NCI-H128 (cell line): ENCODE measurements at regions not wholly inside any gene's neighbourhood (a gene's known extent, or its start where the extent isn't known, plus 50 kb on each side); places are given as distances from the start of the nearest gene placed in this dataset.
"Not testable (repeated sequence)": the region's sequence is repeated elsewhere in the genome, so short reads cannot be mapped to it uniquely, and the experiment has no call there.

Experiments used
- DNase-seq: peaks from one replicate; lab custom pipeline; 2025; ENCODE audit not compliant: unreplicated experiment; lab: John Stamatoyannopoulos, UW

DNA sequence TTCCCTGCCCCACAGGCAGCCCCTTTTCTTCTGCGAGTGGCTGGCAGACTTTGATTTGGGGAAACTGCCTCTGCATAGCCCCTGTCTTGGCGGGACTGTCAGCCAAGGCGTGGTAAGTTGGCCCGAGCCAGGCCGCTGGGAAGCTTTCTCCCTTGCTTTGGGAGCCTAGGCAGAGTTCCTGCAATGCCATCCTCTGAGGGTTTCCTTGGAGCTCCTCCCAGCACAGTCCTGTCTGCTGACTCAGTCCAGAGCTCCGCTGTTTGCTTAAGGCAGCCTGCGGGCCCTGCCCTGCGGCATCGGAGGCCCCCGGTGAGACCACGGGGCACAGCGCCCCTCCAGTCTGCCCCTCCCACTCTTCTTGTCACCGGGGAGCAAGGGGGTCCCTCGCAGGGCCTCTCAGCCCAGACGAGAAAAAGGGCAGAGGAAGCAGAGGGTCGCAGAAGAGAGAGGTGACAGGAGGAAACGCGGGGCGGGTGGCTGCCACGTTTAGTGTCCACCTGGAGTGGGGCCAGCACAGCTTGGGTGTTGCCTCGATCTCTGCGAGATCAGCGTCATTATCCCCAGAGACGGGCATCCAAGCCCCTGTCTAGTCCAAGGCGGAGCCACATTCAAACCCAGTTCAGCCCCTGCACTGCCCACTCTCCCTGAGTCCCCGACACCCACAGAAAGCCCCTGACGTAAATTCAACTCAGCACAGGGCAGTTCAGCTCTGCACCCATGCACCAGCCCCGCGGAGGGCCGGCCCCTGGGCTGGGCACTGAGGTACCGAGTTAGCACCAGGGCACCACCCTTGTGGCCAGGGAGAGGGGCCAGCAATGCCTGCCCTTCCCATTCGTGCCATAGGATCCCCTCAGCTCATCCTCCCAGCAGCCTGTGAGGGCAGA is 59.0 kb upstream of the CHST15 start:
- DNase-seq: no peak

DNA sequence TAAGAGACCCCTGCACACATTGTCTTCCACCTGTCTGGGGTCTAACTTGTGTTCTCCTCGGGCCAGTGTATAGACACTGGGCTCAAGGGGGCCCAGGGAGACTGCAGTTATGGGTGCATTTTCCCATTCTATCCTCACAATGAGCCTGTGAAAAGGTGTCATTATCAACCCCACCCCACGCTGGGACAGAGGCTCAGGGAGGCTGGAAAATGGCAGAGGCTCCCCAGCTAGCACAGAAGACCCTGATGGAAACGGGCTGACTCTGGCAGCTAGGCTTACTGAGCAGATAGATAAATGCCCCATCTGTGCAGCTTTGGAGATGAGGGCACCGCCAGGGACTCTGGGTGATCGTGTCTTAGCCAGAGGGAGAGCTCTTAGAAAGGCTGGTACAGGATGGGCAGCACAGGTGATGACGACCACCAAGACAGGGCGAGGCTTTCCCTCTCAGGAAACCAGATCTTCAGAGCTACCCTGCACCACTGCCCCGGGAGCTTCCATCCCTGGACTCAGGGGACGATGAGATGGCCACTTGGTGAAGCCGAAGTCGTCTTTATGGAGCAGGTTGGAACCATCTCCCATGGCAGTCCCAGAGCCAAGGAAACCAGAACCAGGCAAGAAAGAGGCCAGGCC is 58.2 kb upstream of the CHST15 start:
- no peak for DNase-seq

DNA sequence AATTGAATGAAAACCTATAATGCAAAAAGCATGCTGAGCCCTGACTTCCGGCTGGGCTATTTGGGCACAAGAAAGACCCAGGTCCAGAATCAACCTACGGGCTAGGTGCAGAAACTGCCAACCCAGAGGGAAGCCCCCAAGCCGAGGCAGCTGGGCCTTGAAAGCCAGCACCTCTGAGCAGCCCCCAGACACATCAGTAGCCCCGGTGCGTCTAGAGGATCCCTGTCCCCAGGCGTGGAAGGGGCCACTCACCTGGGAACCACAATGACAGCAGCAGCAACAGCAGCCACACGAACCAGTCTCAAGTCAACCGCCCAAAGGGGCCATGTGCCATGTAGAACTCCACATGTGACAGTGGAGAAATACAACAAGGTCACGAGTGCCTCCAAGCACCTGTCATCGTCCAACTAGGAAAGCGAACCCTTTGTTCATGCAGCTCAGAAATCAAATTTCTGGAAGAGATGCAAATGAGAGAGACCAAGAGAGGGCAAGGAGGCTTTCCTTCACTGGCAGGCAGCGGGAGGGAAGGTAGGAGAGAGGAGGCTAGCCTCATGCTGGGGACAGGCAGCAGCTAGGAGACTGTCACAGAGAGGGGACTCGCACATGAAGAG is 57.5 kb upstream of the CHST15 start:
- DNase-seq: no peak

DNA sequence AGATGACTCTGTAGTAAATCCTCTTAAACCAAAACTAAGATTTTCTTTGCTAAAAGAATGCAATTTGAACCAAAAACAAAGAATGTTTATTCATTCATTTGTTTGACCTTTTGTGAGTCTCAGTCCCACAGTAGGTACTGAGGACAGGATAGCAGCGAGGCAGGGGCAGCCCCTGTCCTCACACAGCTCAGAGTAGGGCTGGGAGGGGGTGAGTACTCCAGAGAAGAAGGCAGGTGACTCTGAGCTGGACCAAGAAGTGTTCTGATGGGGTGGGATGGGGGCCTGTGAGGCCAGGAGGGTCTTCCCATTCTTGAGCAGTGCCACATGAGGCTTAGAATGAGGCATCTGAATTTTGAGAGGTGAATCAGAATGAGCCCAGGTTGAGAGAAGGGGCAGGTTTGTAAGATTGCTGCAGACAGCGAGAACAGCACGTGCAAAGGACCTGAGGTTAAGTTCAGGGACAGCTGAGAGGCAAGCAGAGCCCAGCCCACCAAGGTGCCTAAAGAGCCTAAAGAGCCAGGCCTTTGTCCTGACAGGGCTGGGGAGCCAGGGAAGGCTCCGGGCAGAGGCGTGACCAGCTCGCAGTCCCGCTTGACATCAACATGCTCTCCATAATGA is 56.9 kb upstream of the CHST15 start:
- no peak for DNase-seq

DNA sequence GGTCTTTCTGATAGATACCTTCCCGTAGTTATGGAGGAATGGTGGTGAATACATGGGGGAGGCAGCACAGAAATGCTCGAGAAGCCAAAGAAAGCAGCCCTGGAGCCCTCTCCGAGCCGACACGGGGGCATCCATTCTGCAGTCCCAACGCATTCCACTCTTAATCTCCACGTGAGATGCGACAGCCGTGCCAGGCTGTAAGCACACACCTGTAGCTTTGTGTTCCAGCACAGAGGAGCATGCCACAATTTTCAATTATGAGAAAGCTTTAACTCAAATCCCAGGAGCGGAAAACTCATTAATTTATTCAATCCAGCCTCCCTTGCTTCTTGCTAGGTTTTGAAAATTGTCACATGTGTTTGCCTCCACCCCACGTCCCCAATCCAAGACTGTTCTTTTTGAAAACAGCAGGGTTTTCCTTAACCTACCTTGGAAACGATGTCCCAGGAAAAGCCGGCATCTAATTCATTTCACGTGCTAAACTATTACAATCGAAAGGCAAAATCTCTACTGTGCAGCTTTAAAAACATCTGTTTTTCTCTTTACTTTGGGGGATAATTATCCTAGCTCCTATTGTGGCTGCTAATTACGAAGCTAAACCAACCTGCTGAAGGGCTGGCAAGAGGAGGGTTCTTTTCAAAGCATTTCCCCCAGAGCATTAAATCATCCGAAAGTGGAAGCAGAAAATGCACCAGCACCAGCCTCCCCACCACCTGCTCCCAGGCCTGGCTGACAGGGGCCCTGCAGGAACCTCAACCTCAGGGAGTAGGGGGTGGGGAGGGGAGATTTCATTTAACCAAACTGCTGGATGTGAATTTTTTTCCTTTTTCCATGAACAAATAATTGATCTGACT is 56.0 kb upstream of the CHST15 start:
- peak; percentile 18 for DNase-seq

DNA sequence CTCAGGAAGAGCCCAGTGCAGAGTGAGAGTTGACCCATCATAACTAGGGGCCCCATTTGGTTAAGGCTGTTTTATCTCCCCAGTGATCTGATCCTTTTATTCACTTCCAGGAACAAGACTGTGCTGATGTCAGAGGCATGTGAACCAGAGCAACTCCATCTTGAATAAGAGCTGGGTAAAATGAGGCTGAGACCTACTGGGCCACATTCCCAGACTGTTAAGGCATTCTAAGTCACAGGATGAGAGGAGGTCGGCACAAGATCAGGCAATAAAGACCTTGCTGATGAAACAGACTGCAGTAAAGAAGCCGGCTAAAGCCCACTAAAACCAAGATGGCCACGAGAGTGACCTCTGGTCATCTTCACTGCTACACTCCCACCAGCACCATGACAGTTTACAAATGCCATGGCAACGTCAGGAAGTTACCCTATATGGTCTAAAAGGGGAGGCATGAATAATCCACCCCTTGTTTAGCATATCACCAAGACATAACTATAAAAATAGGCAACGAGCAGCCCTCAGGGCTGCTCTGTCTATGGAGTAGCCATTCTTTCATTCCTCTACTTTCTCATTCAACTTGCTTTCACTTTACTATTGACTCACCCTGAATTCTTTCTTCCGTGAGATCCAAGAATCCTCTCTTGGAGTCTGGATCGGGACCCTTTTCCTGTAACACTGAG is 55.3 kb upstream of the CHST15 start:
- not testable (repeated sequence) for DNase-seq

DNA sequence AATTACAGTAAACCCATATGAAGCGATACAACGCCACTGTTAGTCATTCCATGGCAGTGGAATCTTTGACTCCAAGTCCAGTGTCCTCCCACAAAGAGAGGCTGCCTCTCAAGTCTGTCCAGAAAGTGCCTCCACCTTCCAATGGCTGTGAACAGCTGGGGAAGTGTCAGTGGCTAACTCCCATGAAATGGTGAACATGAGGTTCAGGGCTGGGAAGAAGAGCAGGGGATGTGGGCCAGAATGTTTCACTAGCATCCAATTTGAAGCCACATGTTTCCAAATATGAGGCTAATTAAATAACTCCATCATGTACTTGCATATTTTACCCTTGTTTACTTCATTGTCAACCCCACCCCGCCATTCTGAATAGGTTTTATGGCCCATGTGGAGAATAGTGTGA is 53.1 kb upstream of the CHST15 start:
- DNase-seq: no peak

DNA sequence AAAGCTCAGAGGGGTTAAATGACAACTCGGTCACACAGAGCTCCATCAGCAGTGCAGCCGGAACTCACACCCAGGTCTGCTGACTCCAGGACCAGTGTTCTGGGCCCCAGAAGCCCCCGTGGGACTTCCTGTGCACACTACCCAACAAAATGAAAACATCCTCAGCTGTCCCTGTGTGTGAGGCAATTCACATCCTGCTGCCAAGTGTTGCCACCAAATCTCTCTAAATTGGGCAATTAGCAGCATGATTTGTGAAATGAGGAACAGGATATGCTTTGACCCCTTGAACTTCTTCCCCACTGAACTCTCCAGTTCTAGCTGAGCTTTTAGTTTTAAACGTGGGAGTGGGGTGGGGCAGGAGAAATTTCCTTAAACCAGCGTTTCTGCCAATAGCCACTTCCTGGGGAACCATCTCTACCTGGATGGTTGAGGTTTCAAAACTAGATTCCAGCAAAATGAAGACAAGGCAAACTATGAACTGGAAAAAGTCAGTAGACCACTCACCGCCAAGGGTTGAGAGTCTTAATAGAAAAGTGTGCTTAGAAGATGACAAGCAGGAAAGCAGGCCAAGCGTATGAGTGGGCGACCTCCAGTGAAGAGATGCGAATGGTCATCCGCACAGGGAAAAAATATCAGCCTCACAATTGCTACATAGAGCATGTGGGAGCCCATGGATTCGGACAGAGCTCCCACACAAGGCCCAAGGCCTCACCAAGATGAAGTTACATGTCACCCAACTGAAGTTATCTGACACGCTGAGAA is 51.9 kb upstream of the CHST15 start:
- no peak for DNase-seq

DNA sequence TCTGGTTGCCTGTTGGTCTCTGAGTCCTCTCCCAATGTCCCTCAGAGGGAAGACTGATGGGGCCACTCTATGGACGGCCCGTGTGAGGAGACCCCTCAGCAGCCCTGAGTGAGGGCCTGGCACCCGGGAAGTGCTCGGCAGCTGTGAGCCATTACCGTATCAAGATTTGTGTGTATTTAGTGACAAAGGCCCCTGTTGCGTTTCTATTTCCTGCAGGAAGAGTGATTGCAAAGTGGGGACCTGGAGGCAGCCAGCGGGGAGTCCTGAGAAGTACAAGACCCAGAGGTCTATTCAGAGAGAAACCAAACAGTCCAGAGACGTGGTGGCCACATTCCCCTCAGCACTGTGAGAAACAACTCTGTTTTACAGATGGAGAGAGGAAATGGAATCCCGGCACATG is 51.1 kb upstream of the CHST15 start:
- no peak for DNase-seq

DNA sequence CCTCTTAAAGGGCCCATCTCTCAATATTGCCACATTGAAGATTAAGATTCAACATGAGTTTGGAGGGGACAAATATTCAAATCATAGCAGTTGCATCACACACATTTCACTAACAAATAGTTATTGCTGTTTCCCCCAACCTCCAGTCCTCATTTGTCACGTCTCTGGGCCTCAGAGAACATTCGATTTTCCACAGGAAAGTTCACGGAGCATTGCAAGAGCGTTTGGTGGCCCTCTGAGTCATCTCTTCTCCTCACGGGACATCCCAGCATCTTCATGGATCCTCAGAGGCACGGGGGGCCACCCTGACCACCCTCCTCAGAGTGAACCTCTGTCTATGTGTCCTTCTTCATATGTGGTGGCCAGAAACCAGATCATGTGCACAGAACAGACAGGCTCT is 50.3 kb upstream of the CHST15 start:
- no peak for DNase-seq
